Activated CD4-positive, alpha-beta T cell treated with anti-CD3 and anti-CD28 coated beads, Interleukin-2, amount 10 ng/mL, durations not matched to agents 24 days and 14 days (primary cell): ENCODE measurements at regions not wholly inside any gene's neighbourhood (a gene's known extent, or its start where the extent isn't known, plus 50 kb on each side); places are given as distances from the start of the nearest gene placed in this dataset.

ENCODE experiments used
- DNase-seq: peaks from one replicate; pipeline ENCODE4 v3.0.0; 2022
- H3K27ac Mint-ChIP-seq: one replicate; pipeline ENCODE4 v1.8.0; 2022; ENCODE audit warnings: mild to moderate bottlenecking, mixed read lengths
- H3K27me3 Mint-ChIP-seq: one replicate; pipeline ENCODE4 v1.8.0; 2022; ENCODE audit warnings: mixed read lengths
- H3K36me3 Mint-ChIP-seq: one replicate; pipeline ENCODE4 v1.8.0; 2022; ENCODE audit warnings: low read depth, mild to moderate bottlenecking, mixed read lengths
- H3K4me1 Mint-ChIP-seq: one replicate; pipeline ENCODE4 v1.8.0; 2021; ENCODE audit warnings: mixed read lengths
- H3K4me3 Mint-ChIP-seq: one replicate; pipeline ENCODE4 v1.8.0; 2022; ENCODE audit warnings: mild to moderate bottlenecking, moderate library complexity, mixed read lengths
- H3K9me3 Mint-ChIP-seq: one replicate; pipeline ENCODE4 v1.8.0; 2021; ENCODE audit warnings: mixed read lengths
- intact Hi-C: fragments of 100-400 bp; cut with micrococcal nuclease; formaldehyde crosslinking; loops from one replicate; pipeline ENCODE4 v1.15.1; 2023

DNA sequence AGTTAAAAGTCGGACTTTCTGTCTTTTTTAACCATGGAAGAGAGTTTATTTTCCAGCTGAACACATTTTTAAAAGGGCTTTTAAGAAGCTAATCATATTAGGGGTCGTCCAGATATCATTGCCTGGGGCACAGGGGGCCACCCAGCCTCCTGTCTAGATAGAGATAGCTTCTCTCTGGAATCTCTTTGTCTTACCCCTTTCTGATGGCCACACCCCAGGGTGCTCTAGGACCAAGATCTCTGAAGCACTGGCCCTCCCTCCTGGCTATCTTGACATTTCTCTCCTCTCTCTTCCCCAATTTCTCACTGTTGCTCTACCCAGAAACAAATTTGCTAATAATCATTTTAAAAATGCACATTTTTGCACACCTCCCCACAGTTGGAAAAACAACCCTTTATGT lies 204.4 kb downstream of the NXNL2 start:
- peaks cover 14% of the 10 kb centered on the region for H3K27me3 Mint-ChIP-seq
- no peak overlapping the region for H3K27ac Mint-ChIP-seq
- no peaks in the 10 kb centered on the region for H3K9me3 Mint-ChIP-seq
- intact Hi-C loops, result no loop called here
- H3K36me3 Mint-ChIP-seq, result no peaks in the 10 kb centered on the region
- H3K4me1 Mint-ChIP-seq, result no peaks in the 10 kb centered on the region
- H3K4me3 Mint-ChIP-seq, result no peak overlapping the region
- no peak for DNase-seq

DNA sequence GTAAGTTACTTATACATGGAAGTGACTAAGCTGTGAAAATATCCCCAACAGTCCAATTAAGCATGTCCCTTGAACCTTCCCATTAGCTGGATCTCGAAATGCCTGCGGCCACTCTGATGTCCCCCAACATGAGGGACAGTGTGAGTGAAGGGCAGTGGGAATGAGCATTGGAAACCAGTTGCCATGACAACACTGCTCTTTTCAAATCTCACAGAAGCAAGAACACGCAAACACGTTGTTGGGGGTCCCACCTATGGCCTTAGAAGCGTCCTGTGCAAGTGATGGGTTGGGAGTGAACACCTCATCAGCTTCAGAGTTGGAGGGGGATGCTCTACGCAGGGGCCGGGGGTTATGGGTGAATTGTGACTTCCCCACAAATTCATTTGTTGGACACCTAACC lies 205.9 kb downstream of the NXNL2 start:
- Mint-ChIP-seq H3K4me1 (no peaks in the 10 kb centered on the region), H3K27me3 (peaks cover 10% of the 10 kb centered on the region), H3K36me3 (no peaks in the 10 kb centered on the region), H3K4me3 (no peak overlapping the region), H3K9me3 (no peaks in the 10 kb centered on the region), H3K27ac (no peak overlapping the region)
- intact Hi-C loops, result loop anchor here (2.0 to 5.0 kb wide), 2 partner anchors 146 to 789 kb away; no protein-coding TSS in a partner anchor
- DNase-seq, result no peak

DNA sequence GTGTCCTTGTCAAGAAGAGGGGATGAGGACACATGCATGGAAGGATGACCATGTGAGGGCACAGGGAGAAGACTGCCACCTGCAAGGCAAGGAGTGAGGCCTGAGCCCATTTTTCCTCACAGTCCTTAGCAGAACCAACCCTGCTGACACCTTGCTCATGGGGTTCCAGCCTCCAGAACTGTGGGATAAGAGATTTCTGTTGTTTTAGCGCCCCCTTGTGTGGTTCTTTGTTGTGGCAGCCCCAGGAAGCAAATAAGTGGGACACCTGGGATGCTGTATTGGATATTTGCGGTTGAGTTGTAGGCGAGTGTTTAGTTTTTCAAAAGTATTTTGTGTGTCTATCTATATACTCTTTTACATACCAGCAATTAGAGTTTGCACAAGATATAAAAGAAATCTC lies 206.4 kb downstream of the NXNL2 start:
- Mint-ChIP-seq H3K27ac (no peak overlapping the region), H3K9me3 (no peaks in the 10 kb centered on the region), H3K27me3 (peaks cover 12% of the 10 kb centered on the region), H3K4me1 (no peaks in the 10 kb centered on the region), H3K36me3 (no peaks in the 10 kb centered on the region), H3K4me3 (no peak overlapping the region)
- intact Hi-C loops, result loop anchor here (2.0 to 5.0 kb wide), 2 partner anchors 147 to 789 kb away; no protein-coding TSS in a partner anchor
- DNase-seq, result peak; percentile 68

DNA sequence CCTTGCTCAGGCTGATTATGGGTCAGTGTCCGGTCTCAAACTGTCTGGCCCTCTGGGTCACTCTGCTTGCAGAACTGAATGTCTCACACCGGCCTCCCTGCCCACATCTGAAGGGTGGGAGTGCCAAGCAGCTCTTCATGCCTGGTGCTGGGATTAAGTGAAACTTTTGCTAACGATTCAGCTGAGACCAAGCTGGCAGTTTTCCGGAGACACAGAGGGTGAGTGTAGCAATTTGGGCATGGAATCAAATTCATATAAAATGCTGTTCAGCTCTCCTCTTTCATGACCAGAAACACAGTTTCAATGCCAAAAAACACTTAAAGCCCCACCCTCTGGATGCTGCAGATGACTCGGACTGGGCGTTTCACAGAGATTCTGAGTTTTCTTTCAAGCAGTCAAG lies 207.5 kb downstream of the NXNL2 start:
- Mint-ChIP-seq H3K27me3 (peaks cover 12% of the 10 kb centered on the region), H3K4me1 (no peaks in the 10 kb centered on the region), H3K4me3 (no peak overlapping the region), H3K36me3 (no peaks in the 10 kb centered on the region), H3K9me3 (no peaks in the 10 kb centered on the region), H3K27ac (no peak overlapping the region)
- intact Hi-C loops, result loop anchor here (5.0 kb wide), 1 partner anchor 790 kb away; no protein-coding TSS in a partner anchor
- DNase-seq, result no peak

DNA sequence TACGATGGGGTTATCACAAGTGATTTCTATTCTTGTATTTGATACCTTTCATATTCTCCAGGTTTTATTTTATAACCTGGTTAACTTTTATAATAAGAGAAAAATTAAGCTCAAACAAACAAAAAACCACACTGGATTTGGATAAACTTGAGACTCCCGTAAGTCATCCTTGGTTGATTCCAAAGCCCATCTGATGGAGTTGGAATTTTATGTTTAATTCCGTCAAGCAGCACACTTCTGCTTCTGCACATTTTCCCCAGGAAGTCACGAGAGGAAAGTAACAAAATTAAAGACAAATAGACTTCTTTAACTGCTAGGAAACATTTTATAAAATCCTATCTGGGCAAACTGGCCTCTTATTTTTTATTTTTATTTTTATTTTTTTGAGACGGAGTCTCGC lies 207.9 kb downstream of the NXNL2 start:
- Mint-ChIP-seq H3K27ac (no peak overlapping the region), H3K4me1 (no peaks in the 10 kb centered on the region), H3K27me3 (peaks cover 10% of the 10 kb centered on the region), H3K9me3 (no peaks in the 10 kb centered on the region), H3K4me3 (no peak overlapping the region), H3K36me3 (no peaks in the 10 kb centered on the region)
- intact Hi-C loops, result loop anchor here (5.0 kb wide), 1 partner anchor 791 kb away; no protein-coding TSS in a partner anchor
- no peak for DNase-seq

DNA sequence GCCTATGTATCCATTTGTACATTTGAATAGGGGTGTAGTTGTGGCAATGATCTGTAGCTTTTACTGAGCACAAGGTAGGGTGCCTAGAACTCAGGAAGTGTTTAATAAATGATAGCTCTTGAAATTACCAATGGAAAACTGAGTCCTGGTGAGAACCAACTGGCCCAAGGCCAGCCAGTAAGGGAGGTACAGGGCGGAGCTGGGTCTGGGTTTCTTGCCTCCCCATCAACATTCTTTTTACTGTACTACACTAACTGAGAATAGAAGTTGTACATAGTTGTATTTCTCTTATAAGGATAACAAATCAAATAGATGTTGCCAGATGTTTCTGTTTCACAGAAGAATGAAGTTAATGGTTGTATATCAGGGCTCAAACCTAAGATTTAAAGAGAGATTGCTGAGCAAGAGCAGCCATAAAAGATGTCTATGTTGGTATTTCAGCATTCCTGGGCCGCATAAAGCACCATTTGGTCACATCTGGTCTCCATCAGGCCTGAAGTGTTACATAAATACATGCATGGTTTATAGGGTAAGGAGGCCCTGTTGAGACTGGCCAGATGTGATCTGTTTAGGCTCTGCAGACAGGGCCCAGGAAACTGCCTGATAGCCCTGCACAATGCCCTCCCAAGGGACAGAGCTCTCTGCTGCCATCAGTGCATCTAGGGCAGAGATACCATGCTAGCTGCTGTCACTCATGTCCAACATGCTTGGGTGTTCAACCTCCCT lies 210.5 kb downstream of the NXNL2 start:
- no peaks in the 10 kb centered on the region for H3K36me3 Mint-ChIP-seq
- intact Hi-C loops, result no loop called here
- H3K27me3 Mint-ChIP-seq, result peaks cover 2% of the 10 kb centered on the region
- H3K9me3 Mint-ChIP-seq, result no peaks in the 10 kb centered on the region
- no peak overlapping the region for H3K27ac Mint-ChIP-seq
- peak; percentile 37 for DNase-seq
- H3K4me3 Mint-ChIP-seq, result no peak overlapping the region
- no peaks in the 10 kb centered on the region for H3K4me1 Mint-ChIP-seq

DNA sequence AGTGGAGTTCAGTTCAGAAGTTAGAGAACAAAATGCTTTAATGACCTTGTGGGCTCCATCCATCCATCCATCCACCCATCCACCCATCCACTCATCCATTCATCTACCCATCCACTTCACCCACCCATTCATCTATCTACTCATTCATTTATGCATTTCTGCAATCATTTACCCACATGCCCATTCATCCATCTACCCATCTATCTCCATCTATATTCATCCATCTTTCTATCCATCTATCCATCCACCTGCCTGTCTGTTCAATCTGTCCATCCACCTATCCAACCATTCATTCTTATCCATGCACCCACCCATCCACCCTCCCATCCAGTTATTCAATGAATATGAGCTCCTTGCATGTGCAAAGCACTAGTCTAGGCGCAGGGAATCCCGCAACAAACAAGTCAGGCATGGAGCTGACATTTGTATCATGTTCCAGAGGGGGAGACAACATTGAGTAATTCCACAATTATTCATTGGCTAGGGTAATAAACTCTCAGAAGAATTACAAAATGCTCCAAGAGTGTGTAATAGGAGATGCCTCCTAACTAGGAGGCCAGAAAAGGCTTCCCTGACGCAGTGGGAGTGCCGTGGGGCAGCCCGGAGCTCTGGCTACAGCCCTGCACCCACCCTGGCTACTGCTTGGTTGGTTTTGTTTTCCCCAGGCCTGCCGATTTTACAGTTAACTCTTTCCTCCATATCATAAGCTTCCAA lies 211.2 kb downstream of the NXNL2 start:
- no peak overlapping the region for H3K4me3 Mint-ChIP-seq
- H3K9me3 Mint-ChIP-seq, result no peaks in the 10 kb centered on the region
- no peak overlapping the region for H3K27ac Mint-ChIP-seq
- H3K27me3 Mint-ChIP-seq, result peaks cover 2% of the 10 kb centered on the region
- no peak for DNase-seq
- H3K36me3 Mint-ChIP-seq, result no peaks in the 10 kb centered on the region
- intact Hi-C loops, result no loop called here
- no peaks in the 10 kb centered on the region for H3K4me1 Mint-ChIP-seq

DNA sequence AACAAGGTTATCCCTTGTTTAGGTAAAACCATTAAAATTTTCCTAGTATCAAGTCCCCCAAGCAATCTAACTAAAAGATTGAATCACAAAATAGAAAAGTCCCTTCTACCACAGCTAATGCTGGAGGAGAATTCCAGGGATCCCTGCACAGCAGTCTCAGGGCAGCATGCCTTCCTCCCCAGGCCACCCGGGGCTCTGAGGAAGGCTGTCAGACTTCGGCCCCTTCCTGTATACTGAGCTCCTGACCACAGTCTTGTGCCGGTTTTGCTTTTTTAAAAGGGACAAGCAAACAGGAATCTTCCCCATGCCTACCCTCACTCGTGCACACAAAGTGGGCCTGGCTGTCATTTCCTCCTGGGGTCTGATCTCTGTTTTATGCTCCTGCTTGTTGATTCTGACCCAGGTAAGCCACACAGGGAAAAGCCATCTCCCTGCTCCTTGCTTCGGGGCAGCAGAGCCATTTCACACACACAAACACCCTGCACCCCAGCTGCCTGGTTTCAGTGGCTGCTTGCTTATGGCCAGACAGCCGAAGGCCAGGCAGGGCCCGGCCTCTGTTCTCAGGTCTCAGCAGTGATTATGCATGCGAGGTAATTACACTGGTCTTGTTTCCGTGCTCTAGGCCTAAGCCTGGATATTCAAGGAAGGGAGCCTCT lies 211.9 kb downstream of the NXNL2 start:
- H3K27me3 Mint-ChIP-seq, result peaks cover 2% of the 10 kb centered on the region
- intact Hi-C loops, result no loop called here
- peak; percentile 46 for DNase-seq
- H3K36me3 Mint-ChIP-seq, result no peaks in the 10 kb centered on the region
- no peaks in the 10 kb centered on the region for H3K9me3 Mint-ChIP-seq
- H3K4me3 Mint-ChIP-seq, result no peak overlapping the region
- H3K27ac Mint-ChIP-seq, result no peak overlapping the region
- no peaks in the 10 kb centered on the region for H3K4me1 Mint-ChIP-seq

DNA sequence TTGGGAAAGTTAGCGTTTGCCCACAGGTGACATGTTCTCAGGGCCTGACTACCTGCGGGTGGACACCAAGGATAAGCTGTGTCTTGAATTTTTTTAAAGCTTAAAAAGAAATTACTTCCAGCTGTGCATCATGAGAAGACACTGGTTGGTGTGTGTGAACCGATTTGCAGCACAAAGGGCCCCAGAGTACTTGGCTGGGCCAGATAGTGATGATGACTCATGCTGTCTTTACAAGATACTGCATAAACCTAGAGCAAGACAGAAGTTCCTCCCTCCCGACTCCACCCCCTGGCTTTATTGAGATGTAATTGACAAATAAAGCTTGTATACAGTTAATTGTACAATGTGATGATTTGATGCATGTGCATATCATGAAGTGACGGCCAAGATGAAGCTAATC lies 212.8 kb downstream of the NXNL2 start:
- H3K27me3 Mint-ChIP-seq, result peaks cover 2% of the 10 kb centered on the region
- H3K4me1 Mint-ChIP-seq, result no peaks in the 10 kb centered on the region
- no peaks in the 10 kb centered on the region for H3K36me3 Mint-ChIP-seq
- H3K9me3 Mint-ChIP-seq, result no peaks in the 10 kb centered on the region
- peak; percentile 43 for DNase-seq
- H3K27ac Mint-ChIP-seq, result no peak overlapping the region
- H3K4me3 Mint-ChIP-seq, result no peak overlapping the region
- intact Hi-C loops, result no loop called here

DNA sequence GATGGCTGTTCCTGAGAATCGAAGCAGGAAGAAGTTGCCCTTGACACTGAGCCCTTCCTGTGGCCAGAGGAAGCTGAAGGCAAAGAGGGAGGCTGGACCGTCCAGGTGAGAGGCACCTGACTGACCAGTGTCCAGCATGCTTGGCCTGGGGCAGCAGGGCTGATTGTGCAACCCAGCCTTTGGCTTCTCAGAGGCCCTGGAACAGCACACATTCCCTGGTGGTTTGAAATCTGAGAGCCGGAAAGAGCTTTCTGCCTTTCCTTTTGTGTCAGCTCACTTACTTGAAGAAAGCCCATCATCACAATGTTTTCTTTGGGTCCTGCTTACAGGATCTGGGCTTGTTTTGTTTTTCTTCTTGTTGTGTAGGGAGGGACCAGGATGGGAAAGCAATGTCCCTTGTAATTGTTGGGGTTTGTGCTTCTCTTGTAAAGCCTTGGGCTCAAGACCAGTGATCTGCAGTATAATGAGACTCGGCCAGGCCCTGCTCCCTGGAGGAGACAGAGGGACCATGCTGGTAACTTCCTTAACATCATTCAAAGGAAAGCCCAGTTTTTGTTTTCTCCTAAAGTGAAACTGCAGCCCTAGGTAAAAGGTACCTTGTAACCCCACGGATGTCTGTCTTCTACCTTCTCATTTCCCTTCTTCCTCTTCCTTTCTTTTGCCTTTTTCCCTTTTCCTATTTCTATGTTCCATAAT lies 213.7 kb downstream of the NXNL2 start:
- no peak overlapping the region for H3K4me3 Mint-ChIP-seq
- no peaks in the 10 kb centered on the region for H3K36me3 Mint-ChIP-seq
- DNase-seq, result peak; percentile 21
- H3K27ac Mint-ChIP-seq, result no peak overlapping the region
- no peaks in the 10 kb centered on the region for H3K4me1 Mint-ChIP-seq
- H3K27me3 Mint-ChIP-seq, result peaks cover 2% of the 10 kb centered on the region
- no peaks in the 10 kb centered on the region for H3K9me3 Mint-ChIP-seq
- intact Hi-C loops, result no loop called here

DNA sequence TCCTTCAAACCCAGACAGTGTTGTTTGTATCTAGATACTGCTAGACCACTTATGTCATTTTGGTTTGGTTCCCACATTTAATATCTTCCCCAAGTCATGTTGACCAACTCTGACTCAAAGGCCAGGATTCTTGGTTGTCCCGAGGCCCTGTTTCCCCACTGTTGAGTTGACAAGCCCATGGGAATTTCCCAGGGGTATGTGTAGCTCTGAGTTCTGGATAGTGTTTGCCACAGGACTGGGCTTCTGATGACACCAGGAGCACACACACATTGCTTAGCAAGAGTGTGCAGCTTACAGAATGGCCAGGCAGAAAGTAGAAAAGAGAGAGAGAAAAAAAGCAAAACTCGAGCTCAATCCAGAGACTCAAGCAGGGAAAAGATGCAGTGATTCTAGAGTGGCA lies 214.4 kb downstream of the NXNL2 start:
- Mint-ChIP-seq H3K4me3 (no peak overlapping the region), H3K27ac (no peak overlapping the region), H3K9me3 (no peaks in the 10 kb centered on the region), H3K36me3 (no peaks in the 10 kb centered on the region), H3K4me1 (no peaks in the 10 kb centered on the region), H3K27me3 (peaks cover 2% of the 10 kb centered on the region)
- DNase-seq, result peak; percentile 37
- intact Hi-C loops, result no loop called here

DNA sequence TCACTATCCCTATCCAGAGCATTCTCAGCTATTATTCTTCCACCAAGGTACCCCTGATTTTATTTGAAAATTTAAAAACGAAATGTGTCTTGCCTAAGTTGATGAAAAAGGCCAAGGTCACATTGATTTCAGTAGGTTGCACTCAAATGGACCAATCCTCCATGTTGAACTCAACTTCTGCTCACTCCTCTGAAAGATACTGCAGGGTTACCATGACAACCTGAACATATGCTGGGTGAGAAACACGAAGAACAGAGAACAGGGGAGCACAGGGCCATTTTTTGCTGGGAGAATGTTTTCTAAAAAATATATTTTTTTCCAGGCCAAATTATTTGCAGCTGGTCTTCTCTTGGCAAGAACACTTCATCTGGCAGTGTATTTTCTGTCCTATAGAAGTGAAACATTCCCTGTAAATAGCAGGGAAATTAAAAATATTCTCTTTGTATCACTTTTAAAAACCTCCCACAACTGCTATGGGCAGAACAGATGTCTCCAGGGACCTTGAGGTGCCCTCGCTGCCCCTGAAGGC lies 215.9 kb downstream of the NXNL2 start:
- Mint-ChIP-seq H3K27me3 (peaks cover 2% of the 10 kb centered on the region), H3K36me3 (no peaks in the 10 kb centered on the region), H3K4me3 (no peak overlapping the region), H3K9me3 (no peaks in the 10 kb centered on the region), H3K27ac (no peak overlapping the region), H3K4me1 (no peaks in the 10 kb centered on the region)
- intact Hi-C loops, result no loop called here
- DNase-seq, result peak; percentile 18

DNA sequence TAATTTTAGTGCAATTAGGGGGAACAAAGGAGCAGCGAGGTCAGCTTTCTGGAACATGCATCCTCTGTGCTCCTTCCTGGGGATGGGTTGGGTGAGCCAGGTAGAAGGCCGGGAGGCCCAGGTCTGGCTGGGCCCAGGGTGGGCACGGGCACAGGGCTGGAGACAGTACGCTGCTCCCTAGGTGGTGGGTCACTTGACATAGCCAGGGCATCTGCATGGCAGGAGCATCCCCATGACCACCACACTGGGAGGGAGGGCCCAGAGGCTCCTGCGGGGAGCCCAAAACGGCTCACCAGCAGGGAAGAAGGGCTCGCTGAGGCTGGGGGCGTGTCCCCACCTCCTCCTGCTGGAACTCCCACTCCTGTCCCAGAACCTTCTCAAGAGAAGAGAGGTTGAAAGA lies 216.8 kb downstream of the NXNL2 start:
- intact Hi-C loops, result no loop called here
- DNase-seq, result peak; percentile 34
- Mint-ChIP-seq H3K36me3 (no peaks in the 10 kb centered on the region), H3K27me3 (no peaks in the 10 kb centered on the region), H3K4me1 (no peaks in the 10 kb centered on the region), H3K4me3 (no peak overlapping the region), H3K27ac (no peak overlapping the region), H3K9me3 (no peaks in the 10 kb centered on the region)
